CD4-positive, alpha-beta T cell (primary cell): ENCODE measurements at regions not wholly inside any gene's neighbourhood (a gene's known extent, or its start where the extent isn't known, plus 50 kb on each side); places are given as distances from the start of the nearest gene placed in this dataset.
A peak's percentile ranks its signal among the peaks of the same experiment; 100 is the strongest.

Source experiments
- ATAC-seq: fragments of 200-7000 bp; cut with Tn5 transposase; one replicate; pipeline ENCODE4 v1.10.0; 2022; ENCODE audit warnings: mild to moderate bottlenecking; ENCODE audit not compliant: poor library complexity
- CTCF ChIA-PET: fragments of 350-600 bp; sonication (Branson Sonifier 250); formaldehyde crosslinking; loops from one replicate; lab custom pipeline; 2021; ENCODE audit warnings: antibody characterized with exemption, inconsistent platforms; lab: Charles Lee
- POLR2A ChIA-PET: fragments of 350-600 bp; sonication (Branson Sonifier 250); formaldehyde crosslinking; loops from one replicate; lab custom pipeline; 2021; ENCODE audit warnings: antibody characterized with exemption, inconsistent platforms; lab: Charles Lee
- DNase-seq, 14 experiments: peaks; one replicate each; pipeline ENCODE4 v3.0.0-alpha.2; 2013 to 2020; ENCODE audit warnings: mixed read lengths in 2 of 14
- H3K27ac ChIP-seq, 2 donors: one replicate each; pipeline versions ENCODE4 v1.5.1 to v1.7.0; 2013; ENCODE audit warnings: low read length in 2 of 2, low read depth in 1 of 2, mild to moderate bottlenecking in 1 of 2
- H3K27me3 ChIP-seq, 2 experiments: 1 replicate in 1 of 2; 2 replicates in 1 of 2; pipeline versions ENCODE4 v1.6.1 to v1.7.0; 2013; ENCODE audit warnings: low read length in 2 of 2, control low read depth in 1 of 2, mild to moderate bottlenecking in 1 of 2, moderate library complexity in 1 of 2; ENCODE audit not compliant: insufficient read depth in 2 of 2, control insufficient read depth in 1 of 2
- H3K36me3 ChIP-seq: one replicate; pipeline ENCODE4 v1.6.1; 2013; ENCODE audit warnings: low read length, control low read depth; ENCODE audit not compliant: insufficient read depth
- H3K4me1 ChIP-seq: one replicate; pipeline ENCODE4 v1.6.1; 2013; ENCODE audit warnings: low read length, control low read depth; ENCODE audit not compliant: insufficient read depth
- H3K4me3 ChIP-seq: one replicate; pipeline ENCODE4 v1.5.1; 2013; ENCODE audit warnings: mild to moderate bottlenecking, low read length, moderate library complexity
- H3K9me3 ChIP-seq, 2 experiments: 1 replicate in 1 of 2; 2 replicates in 1 of 2; pipeline versions ENCODE4 v1.6.1 to v1.7.0; 2013; ENCODE audit warnings: low read length in 2 of 2, mild to moderate bottlenecking in 2 of 2, control low read depth in 1 of 2, moderate library complexity in 1 of 2; ENCODE audit not compliant: control insufficient read depth in 1 of 2, insufficient read depth in 1 of 2
- H3K27ac Mint-ChIP-seq: one replicate; pipeline ENCODE4 v1.8.0; 2020; ENCODE audit warnings: mixed read lengths
- H3K27me3 Mint-ChIP-seq: one replicate; pipeline ENCODE4 v1.8.0; 2021; ENCODE audit warnings: mixed read lengths
- H3K36me3 Mint-ChIP-seq: one replicate; pipeline ENCODE4 v1.8.0; 2021; ENCODE audit warnings: low read depth, mixed read lengths
- H3K4me1 Mint-ChIP-seq: one replicate; pipeline ENCODE4 v1.8.0; 2021; ENCODE audit warnings: low read depth, mixed read lengths
- H3K4me3 Mint-ChIP-seq: one replicate; pipeline ENCODE4 v1.8.0; 2020; ENCODE audit warnings: mild to moderate bottlenecking, mixed read lengths
- H3K9me3 Mint-ChIP-seq: one replicate; pipeline ENCODE4 v1.8.0; 2020; ENCODE audit warnings: mixed read lengths
- CTCF ChIP-seq: fragments of 200-600 bp; IDR thresholded peaks from one replicate; pipeline ENCODE4 v1.8.0; 2022; ENCODE audit warnings: antibody characterized with exemption, mild to moderate bottlenecking
- intact Hi-C, 2 experiments: fragments of 100-400 bp; cut with DNase I in 1 of 2; cut with micrococcal nuclease in 1 of 2; formaldehyde crosslinking; loops; one replicate each; pipeline versions ENCODE4 v1.15.1 to v1.9.0; 2023 to 2025; cut with DNase I, micrococcal nuclease

GRCh38 chr2:64223055-64223454, 78.8 kb upstream of the PELI1 start:
- POLR2A ChIA-PET: interaction anchor here (0.6 to 2.5 kb wide), 11 partner anchors 8 to 301 kb away, joined by 3 to 20 read pairs (median 4); partner anchors contain the start of gene AFTPH
- Mint-ChIP-seq H3K27ac (peak overlapping the region; percentile 77), H3K36me3 (no peaks in the 10 kb centered on the region), H3K27me3 (no peaks in the 10 kb centered on the region), H3K4me1 (peaks cover 47% of the 10 kb centered on the region), H3K4me3 (peak overlapping the region; percentile 70), H3K9me3 (no peaks in the 10 kb centered on the region)
- peaks cover 17% of the 10 kb centered on the region for H3K4me1 ChIP-seq
- no peaks in the 10 kb centered on the region for H3K36me3 ChIP-seq
- H3K9me3 ChIP-seq: no peaks in the 10 kb centered on the region
- ATAC-seq (peak; percentile 34), DNase-seq (peak in 1 of 14 experiments; percentile 27)
- TF ChIP-seq CTCF: no peak
- no peak overlapping the region for H3K27ac ChIP-seq
- no peak overlapping the region for H3K4me3 ChIP-seq
- no peaks in the 10 kb centered on the region for H3K27me3 ChIP-seq
- intact Hi-C loops: no loop called here
- CTCF ChIA-PET: interaction anchor here (1.1 to 1.8 kb wide), 3 partner anchors 8 to 108 kb away, joined by 3 to 4 read pairs (median 3); no protein-coding TSS in a partner anchor

GRCh38 chr2:64225491-64225890, 81.3 kb upstream of the PELI1 start:
- POLR2A ChIA-PET: interaction anchor here (0.7 to 3.4 kb wide), 2 partner anchors 10 to 387 kb away, joined by 3 to 23 read pairs; no protein-coding TSS in a partner anchor
- Histone ChIP-seq H3K4me1 (peaks cover 25% of the 10 kb centered on the region), H3K27me3 (no peaks in the 10 kb centered on the region), H3K27ac (no peak overlapping the region), H3K9me3 (no peaks in the 10 kb centered on the region), H3K4me3 (no peak overlapping the region), H3K36me3 (no peaks in the 10 kb centered on the region)
- Mint-ChIP-seq H3K27me3 (no peaks in the 10 kb centered on the region), H3K4me3 (no peak overlapping the region), H3K4me1 (peaks cover 45% of the 10 kb centered on the region), H3K9me3 (no peaks in the 10 kb centered on the region), H3K27ac (no peak overlapping the region), H3K36me3 (no peaks in the 10 kb centered on the region)
- TF ChIP-seq CTCF: no peak
- intact Hi-C loops: loop anchor here in 1 of 2 experiments (5.0 kb wide), 1 partner anchor 78 kb away; no protein-coding TSS in a partner anchor
- no peak for DNase-seq
- no peak for ATAC-seq
- CTCF ChIA-PET: interaction anchor here (0.8 kb wide), 1 partner anchor 297 kb away, joined by 3 read pairs; no protein-coding TSS in a partner anchor

- Mint-ChIP-seq H3K4me1 (peaks cover 35% of the 10 kb centered on the region), H3K27me3 (no peaks in the 10 kb centered on the region), H3K36me3 (no peaks in the 10 kb centered on the region), H3K9me3 (no peaks in the 10 kb centered on the region), H3K4me3 (no peak overlapping the region), H3K27ac (no peak overlapping the region)
- no peaks in the 10 kb centered on the region for H3K9me3 ChIP-seq
- intact Hi-C loops: loop anchor here in 1 of 2 experiments (5.0 kb wide), 1 partner anchor 79 kb away; no protein-coding TSS in a partner anchor
- no peak for ATAC-seq
- no peak for TF ChIP-seq CTCF
- no peak overlapping the region for H3K4me3 ChIP-seq
- H3K27me3 ChIP-seq: no peaks in the 10 kb centered on the region
- no peak for DNase-seq
- CTCF ChIA-PET: interaction anchor here (1.4 kb wide), 1 partner anchor 177 kb away, joined by 3 read pairs; no protein-coding TSS in a partner anchor
- POLR2A ChIA-PET: interaction anchor here (3.4 kb wide), 1 partner anchor 11 kb away, joined by 23 read pairs; no protein-coding TSS in a partner anchor
- peaks cover 25% of the 10 kb centered on the region for H3K4me1 ChIP-seq
- H3K27ac ChIP-seq: no peak overlapping the region
- no peaks in the 10 kb centered on the region for H3K36me3 ChIP-seq
These were observed 82.4 kb upstream of the PELI1 start for GRCh38 chr2:64226611-64227010.
